Loucy (cell line): ENCODE measurements at regions not wholly inside any gene's neighbourhood (a gene's known extent, or its start where the extent isn't known, plus 50 kb on each side); places are given as distances from the start of the nearest gene placed in this dataset.

Source experiments
- H2AFZ ChIP-seq: fragments of 200-600 bp; sonication (generic); 2 replicates; pipeline ENCODE4 v1.6.0; 2016; ENCODE audit warnings: antibody characterized with exemption, mild to moderate bottlenecking, low read length, moderate library complexity
- H3F3A ChIP-seq: fragments of 200-600 bp; 2 replicates; pipeline ENCODE4 v1.6.0; 2016; ENCODE audit warnings: antibody characterized with exemption, low read depth, mild to moderate bottlenecking
- H3K27me3 ChIP-seq: fragments of 200-600 bp; sonication (generic); 2 replicates; pipeline ENCODE4 v1.6.1; 2014; ENCODE audit warnings: low read length, mild to moderate bottlenecking; ENCODE audit not compliant: insufficient read depth, poor library complexity, severe bottlenecking
- H3K36me3 ChIP-seq: fragments of 200-600 bp; sonication (generic); 2 replicates; pipeline ENCODE4 v1.6.1; 2016; ENCODE audit warnings: low read length; ENCODE audit not compliant: insufficient read depth
- H3K4me1 ChIP-seq: fragments of 200-600 bp; sonication (generic); 2 replicates; pipeline ENCODE4 v1.5.1; 2014; ENCODE audit warnings: low read length, mild to moderate bottlenecking; ENCODE audit not compliant: insufficient read depth, poor library complexity, severe bottlenecking
- H3K4me2 ChIP-seq: fragments of 200-600 bp; sonication (generic); 2 replicates; pipeline ENCODE4 v1.6.0; 2014; ENCODE audit warnings: antibody characterized with exemption, low read length, low read depth, mild to moderate bottlenecking; ENCODE audit not compliant: poor library complexity, severe bottlenecking
- H3K4me3 ChIP-seq: fragments of 200-600 bp; sonication (generic); 2 replicates; pipeline ENCODE4 v1.5.1; 2014; ENCODE audit warnings: low read length, mild to moderate bottlenecking, mixed read lengths; ENCODE audit not compliant: poor library complexity, severe bottlenecking
- H3K79me2 ChIP-seq: fragments of 200-600 bp; sonication (generic); 2 replicates; pipeline ENCODE4 v1.6.1; 2014; ENCODE audit warnings: low read length; ENCODE audit not compliant: insufficient read depth
- H3K9ac ChIP-seq: fragments of 200-600 bp; sonication (generic); 2 replicates; pipeline ENCODE4 v1.6.0; 2014; ENCODE audit warnings: mild to moderate bottlenecking, low read depth, low read length, moderate library complexity; ENCODE audit not compliant: poor library complexity, severe bottlenecking
- H3K9me2 ChIP-seq: fragments of 200-600 bp; sonication (generic); replicated peaks from 2 replicates; pipeline ENCODE4 v1.6.1; 2016; ENCODE audit warnings: low read depth, low read length, mixed read lengths
- H3K9me3 ChIP-seq: fragments of 200-600 bp; sonication (generic); 2 replicates; pipeline ENCODE4 v1.6.1; 2014; ENCODE audit warnings: mild to moderate bottlenecking, antibody characterized with exemption, low read length, low read depth; ENCODE audit not compliant: insufficient read depth
- H4K20me1 ChIP-seq: fragments of 200-600 bp; sonication (generic); 2 replicates; pipeline ENCODE4 v1.6.0; 2014; ENCODE audit warnings: antibody characterized with exemption, low read length, mild to moderate bottlenecking; ENCODE audit not compliant: insufficient read depth, poor library complexity, severe bottlenecking
- EZH2phosphoT487 ChIP-seq: fragments of 200-600 bp; IDR thresholded peaks from 2 replicates; pipeline ENCODE4 v1.6.1; 2018; ENCODE audit warnings: antibody characterized with exemption, mild to moderate bottlenecking, moderate library complexity, borderline replicate concordance
- TF ChIP-seq, protein P1 (sequence below): fragments of 200-600 bp; sonication (generic); conservative IDR thresholded peaks from 2 replicates; pipeline ENCODE4 v1.5.1; 2014; ENCODE audit warnings: mild to moderate bottlenecking, antibody characterized with exemption, low read length

DNA sequence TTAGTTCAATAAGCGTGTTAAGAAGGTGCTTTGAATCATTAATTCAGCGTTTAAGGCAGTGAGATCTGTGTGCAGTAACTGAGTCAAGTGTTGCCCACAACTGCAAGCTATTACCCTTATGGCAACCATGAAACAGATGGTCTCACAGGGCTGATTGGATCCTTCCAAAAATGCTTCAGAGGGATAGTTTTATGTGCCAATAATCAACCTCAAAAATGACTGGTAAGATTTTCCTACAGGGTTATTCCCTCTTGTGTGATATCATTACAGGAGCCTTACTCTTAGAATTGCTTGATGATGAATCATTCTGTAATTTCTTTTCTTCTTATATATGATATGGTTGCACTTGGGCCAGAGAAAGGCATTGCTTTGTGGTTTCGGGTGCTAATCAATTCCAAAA is 1299.2 kb upstream of the ATXN8OS start:
- H3K9ac ChIP-seq, result no peak overlapping the region
- no peak for TF ChIP-seq EZH2phosphoT487
- TF ChIP-seq, protein P1, sequence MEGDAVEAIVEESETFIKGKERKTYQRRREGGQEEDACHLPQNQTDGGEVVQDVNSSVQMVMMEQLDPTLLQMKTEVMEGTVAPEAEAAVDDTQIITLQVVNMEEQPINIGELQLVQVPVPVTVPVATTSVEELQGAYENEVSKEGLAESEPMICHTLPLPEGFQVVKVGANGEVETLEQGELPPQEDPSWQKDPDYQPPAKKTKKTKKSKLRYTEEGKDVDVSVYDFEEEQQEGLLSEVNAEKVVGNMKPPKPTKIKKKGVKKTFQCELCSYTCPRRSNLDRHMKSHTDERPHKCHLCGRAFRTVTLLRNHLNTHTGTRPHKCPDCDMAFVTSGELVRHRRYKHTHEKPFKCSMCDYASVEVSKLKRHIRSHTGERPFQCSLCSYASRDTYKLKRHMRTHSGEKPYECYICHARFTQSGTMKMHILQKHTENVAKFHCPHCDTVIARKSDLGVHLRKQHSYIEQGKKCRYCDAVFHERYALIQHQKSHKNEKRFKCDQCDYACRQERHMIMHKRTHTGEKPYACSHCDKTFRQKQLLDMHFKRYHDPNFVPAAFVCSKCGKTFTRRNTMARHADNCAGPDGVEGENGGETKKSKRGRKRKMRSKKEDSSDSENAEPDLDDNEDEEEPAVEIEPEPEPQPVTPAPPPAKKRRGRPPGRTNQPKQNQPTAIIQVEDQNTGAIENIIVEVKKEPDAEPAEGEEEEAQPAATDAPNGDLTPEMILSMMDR, result no peak
- no peak overlapping the region for H3K4me3 ChIP-seq
- H3K27me3 ChIP-seq, result no peaks in the 10 kb centered on the region
- H3K36me3 ChIP-seq, result no peaks in the 10 kb centered on the region
- no peaks in the 10 kb centered on the region for H3F3A ChIP-seq
- no peaks in the 10 kb centered on the region for H3K4me1 ChIP-seq
- no peaks in the 10 kb centered on the region for H3K79me2 ChIP-seq
- H3K4me2 ChIP-seq, result no peak overlapping the region
- no peaks in the 10 kb centered on the region for H3K9me3 ChIP-seq
- no peak overlapping the region for H2AFZ ChIP-seq
- H3K9me2 ChIP-seq, result no peaks in the 10 kb centered on the region
- H4K20me1 ChIP-seq, result no peaks in the 10 kb centered on the region

DNA sequence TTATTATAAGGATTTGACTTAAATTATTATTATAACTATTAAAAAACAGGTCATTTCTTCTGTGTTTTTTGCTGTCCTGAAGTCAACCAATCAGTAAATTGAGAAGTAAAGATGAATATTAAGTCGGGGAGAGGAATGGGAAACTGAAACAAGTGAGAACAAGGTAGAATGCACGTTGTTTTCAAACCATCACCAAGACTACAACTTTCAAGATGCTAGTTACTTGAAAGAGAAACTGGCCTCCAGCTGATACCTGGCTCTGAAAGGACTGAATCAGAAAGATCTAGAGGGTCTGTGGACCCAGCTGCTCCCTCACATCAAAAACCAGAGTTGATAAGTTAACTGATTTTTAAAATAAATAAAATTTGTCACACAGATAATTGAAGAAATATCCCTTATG is 1301.5 kb upstream of the ATXN8OS start:
- no peak for TF ChIP-seq EZH2phosphoT487
- H3K4me2 ChIP-seq, result no peak overlapping the region
- no peaks in the 10 kb centered on the region for H3K4me1 ChIP-seq
- H3K27me3 ChIP-seq, result no peaks in the 10 kb centered on the region
- no peaks in the 10 kb centered on the region for H3K9me2 ChIP-seq
- no peaks in the 10 kb centered on the region for H3K36me3 ChIP-seq
- no peak overlapping the region for H2AFZ ChIP-seq
- no peak overlapping the region for H3K9ac ChIP-seq
- H3F3A ChIP-seq, result no peaks in the 10 kb centered on the region
- no peaks in the 10 kb centered on the region for H4K20me1 ChIP-seq
- H3K79me2 ChIP-seq, result no peaks in the 10 kb centered on the region
- H3K4me3 ChIP-seq, result no peak overlapping the region
- H3K9me3 ChIP-seq, result no peaks in the 10 kb centered on the region

DNA sequence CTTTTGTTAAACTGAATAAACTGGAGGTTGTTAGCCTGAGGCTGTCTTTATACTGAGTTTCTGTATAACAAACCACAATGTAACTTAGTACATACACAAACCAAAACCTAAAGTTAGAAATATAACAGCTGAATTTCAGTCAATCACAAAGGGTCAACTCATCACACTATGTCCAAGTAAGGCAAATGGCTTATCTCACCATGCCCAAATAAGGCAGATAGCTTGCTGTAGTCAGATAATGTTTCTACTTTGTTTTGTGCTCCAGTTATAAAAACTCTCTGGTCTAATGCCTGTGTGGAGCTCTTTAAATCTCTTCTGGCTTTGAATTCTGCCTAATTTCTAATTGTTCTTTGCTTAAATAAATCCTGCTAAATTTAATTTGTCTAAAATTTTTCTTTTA is 1323.4 kb upstream of the ATXN8OS start:
- Histone ChIP-seq H4K20me1 (peaks cover 2% of the 10 kb centered on the region), H3K79me2 (no peaks in the 10 kb centered on the region), H2AFZ (no peak overlapping the region), H3K4me3 (no peak overlapping the region), H3K9me3 (no peaks in the 10 kb centered on the region), H3K4me2 (no peak overlapping the region), H3K9ac (no peak overlapping the region), H3K27me3 (no peaks in the 10 kb centered on the region), H3K4me1 (no peaks in the 10 kb centered on the region), H3K36me3 (no peaks in the 10 kb centered on the region), H3F3A (no peaks in the 10 kb centered on the region), H3K9me2 (no peaks in the 10 kb centered on the region)
- TF ChIP-seq, protein P1, result no peak
- no peak for TF ChIP-seq EZH2phosphoT487

DNA sequence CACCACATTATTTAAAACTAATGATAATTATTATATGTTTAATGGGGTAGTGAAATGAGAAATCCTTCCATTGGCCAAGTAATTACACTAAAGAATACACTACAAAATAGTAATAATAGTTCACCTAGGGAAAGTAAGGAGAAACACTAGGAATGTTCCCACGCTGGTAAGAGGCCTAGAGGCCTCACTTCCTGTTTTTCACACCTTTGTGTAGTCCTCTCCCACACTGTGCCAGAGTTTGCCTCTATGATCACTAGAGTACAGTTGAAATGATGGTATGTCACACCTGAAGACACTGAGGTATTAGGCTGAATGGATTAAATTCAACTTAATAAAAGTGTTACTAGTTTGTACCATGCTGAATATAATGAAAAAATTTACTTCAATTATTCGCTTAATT is 1348.0 kb upstream of the ATXN8OS start:
- H3K79me2 ChIP-seq, result no peaks in the 10 kb centered on the region
- no peaks in the 10 kb centered on the region for H3K9me2 ChIP-seq
- H2AFZ ChIP-seq, result no peak overlapping the region
- H3K4me2 ChIP-seq, result no peak overlapping the region
- no peak overlapping the region for H3K4me3 ChIP-seq
- TF ChIP-seq, protein P1, result no peak
- TF ChIP-seq EZH2phosphoT487, result no peak
- H4K20me1 ChIP-seq, result no peaks in the 10 kb centered on the region
- H3K9me3 ChIP-seq, result no peaks in the 10 kb centered on the region
- no peaks in the 10 kb centered on the region for H3F3A ChIP-seq
- H3K4me1 ChIP-seq, result no peaks in the 10 kb centered on the region
- H3K36me3 ChIP-seq, result no peaks in the 10 kb centered on the region
- no peak overlapping the region for H3K9ac ChIP-seq
- H3K27me3 ChIP-seq, result no peaks in the 10 kb centered on the region
